Activated naive CD8-positive, alpha-beta T cell treated with anti-CD3 and anti-CD28 coated beads, Interleukin-2, amount 50 U/mL, for 16 hours (primary cell): ENCODE measurements at regions not wholly inside any gene's neighbourhood (a gene's known extent, or its start where the extent isn't known, plus 50 kb on each side); places are given as distances from the start of the nearest gene placed in this dataset.
"Not testable (repeated sequence)": the region's sequence is repeated elsewhere in the genome, so short reads cannot be mapped to it uniquely, and the experiment has no call there.

Source experiments
- DNase-seq: peaks from one replicate; pipeline ENCODE4 v3.0.0-alpha.2; 2020; ENCODE audit warnings: low read depth, low spot score

DNA sequence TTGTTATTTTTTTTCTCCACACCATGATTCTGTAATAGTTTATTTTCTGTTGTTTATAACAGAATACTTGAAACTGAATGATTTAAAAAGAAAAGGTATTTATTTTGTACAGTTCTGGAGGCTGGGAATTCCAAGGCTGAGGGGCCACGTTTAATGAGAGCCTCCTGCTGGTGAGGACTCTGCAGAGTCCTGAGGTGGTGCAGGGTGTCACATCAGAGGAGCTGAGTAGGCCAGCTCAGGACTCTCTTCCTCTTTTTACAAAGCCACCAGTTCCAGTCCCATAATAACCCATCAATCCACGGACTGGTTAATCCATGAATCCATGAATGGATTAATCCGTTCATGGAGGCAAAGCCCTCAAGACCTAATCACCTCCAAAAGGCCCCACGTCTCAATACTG lies 71.6 kb downstream of the TFAP2A start:
- DNase-seq: no peak

DNA sequence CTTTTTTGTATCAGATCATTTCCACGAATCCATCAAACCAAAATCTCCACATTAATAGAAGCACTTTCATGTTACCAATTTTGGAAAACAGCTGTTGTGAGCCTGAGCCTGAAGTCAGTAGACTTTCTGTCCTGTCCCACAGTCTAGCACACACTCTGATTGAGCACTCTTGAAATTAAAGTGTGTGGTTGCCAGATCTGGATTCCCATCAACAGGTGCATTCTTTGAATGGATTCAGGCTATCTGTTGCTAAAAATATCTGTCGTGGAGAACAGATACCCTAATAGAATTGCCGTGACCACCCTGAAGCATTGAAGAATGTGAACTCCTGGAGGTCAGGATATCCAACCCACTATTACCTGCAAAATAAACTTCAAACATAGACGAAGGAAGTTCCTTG lies 73.3 kb downstream of the TFAP2A start:
- DNase-seq: no peak

DNA sequence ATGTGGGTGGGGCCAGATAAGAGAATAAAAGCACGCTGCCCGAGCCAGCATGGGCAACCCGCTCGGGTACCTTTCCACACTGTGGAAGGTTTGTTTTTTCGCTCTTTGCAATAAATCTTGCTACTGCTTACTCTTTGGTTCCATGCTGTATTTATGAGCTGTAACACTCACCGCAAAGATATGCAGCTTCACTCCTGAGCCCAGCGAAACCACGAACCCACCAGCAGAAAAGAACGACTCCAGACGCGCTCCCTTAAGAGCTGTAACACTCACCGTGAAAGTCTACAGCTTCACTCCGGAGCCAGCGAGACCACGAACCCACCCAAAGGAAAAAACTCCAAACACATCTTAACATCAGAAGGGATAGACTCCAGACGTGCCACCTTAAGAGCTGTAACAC lies 76.7 kb downstream of the TFAP2A start:
- DNase-seq: no peak

DNA sequence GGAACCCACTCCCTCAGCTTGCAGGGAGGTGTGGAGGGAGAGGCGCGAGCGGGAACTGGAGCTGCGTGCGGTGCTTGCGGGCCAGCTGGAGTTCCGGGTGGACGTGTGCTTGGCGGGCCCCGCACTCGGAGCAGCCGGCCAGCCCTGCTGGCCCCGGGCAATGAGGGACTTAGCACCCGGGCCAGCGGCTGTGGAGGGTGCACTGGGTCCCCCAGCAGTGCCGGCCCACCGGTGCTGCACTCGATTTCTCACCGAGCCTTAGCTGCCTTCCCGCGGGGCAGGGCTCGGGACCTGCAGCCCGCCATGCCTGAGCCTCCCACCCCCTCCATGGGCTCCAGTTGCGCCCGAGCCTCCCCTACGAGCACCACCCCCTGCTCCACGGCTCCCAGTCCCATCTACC lies 77.5 kb downstream of the TFAP2A start:
- not testable (repeated sequence) for DNase-seq

DNA sequence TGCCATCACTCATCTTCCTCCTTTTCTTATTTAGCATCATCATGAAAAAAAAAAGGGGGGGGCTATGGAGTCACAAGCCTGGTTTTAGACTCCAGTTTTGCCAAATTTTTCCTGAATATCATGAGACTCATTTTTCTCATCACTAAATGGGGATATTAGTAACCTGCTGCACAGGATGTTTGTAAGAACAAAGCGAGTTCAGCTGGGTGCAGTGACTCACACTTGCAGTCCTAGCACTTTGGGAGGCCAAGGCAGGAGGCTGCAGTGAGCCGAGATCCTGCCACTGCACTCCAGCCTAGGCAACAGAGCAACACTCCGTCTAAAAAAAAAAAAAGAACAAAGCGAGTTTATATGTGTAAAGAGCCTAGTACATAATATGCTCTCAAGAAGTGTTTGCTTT lies 82.8 kb downstream of the TFAP2A start:
- DNase-seq: no peak

DNA sequence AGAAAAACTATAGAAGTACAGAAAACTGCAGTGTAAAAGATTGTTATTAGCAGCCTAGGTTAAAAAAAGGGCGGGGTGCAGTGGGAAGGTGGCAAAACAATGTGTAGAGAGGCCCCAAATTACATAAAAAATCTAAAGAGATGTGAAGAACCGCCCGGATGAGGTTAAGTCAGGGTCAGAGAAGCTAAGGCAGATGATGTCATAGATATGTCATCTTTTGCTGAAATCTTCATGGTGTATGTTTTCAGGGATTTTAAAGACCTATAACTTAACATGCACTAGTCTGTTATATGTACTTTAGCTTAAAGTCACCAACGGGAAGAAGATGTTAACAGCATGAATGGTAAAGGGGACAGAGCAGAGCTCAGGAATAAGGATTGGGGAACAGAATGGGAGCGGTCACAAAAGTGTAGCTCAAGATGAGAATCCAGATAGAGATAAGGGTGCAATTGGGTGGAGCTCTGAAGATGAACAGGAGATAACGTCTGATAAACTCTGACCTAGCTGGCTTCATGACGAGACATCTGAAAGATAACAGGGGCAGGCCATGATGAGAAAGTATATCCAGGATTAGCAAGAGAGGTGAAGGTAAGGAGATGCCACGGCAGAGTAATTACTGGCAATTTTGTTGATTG lies 83.4 kb downstream of the TFAP2A start:
- DNase-seq: no peak

DNA sequence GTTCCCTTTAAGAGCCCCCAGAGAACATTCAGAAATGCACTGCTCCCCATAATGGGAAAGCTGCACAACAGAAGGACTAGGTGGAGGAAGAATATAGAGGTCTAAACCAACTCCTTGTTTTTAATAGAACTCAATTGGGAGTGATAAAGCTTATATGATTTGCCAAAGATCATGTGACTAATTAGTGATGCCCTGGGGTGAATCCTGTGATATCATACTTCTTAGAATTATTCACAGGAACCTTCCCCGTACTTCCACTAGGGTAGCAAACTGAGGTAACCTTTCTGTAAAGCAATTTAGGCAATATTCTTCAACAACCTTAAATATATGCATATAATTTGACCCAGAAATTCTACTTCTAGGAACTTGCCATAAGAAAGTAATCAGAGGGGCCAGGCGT lies 84.4 kb downstream of the TFAP2A start:
- no peak for DNase-seq

DNA sequence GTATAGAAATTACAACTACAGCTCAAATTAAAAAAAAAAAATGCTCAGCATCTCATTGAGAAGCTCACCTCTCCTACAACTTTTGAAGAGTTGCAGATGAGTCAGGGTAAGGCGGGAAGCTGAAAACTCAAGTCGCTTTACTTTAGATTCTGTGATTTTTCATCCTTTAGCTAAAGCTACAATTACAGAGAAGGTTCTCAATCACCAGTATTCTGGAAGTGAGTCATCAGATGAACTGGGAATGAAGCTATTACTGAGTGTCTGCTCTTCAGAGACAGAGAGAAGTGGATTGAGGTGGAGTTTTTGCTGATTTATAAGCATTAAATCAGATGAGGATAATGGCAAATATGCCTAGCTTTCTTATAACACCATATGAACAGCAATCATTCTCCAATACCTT lies 91.9 kb downstream of the TFAP2A start:
- no peak for DNase-seq

DNA sequence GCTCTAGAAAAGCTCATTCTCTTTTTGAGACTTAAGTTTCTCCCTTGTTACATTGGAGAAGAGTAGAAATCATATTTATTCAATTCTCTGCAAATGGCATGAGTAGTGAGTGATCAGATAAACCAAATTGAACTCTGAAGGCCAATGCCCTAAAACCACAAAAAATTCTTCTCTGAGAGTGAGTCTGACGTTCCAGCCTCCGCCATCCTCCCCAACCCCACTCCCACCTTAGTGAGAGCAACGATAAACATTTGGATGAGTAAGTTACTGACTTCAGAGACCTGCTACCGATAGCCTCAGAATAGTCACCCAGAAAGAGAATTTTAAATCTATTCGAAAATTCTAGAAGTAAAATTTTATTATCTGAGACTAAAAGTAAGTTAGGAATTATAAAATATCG lies 94.6 kb downstream of the TFAP2A start:
- no peak for DNase-seq

DNA sequence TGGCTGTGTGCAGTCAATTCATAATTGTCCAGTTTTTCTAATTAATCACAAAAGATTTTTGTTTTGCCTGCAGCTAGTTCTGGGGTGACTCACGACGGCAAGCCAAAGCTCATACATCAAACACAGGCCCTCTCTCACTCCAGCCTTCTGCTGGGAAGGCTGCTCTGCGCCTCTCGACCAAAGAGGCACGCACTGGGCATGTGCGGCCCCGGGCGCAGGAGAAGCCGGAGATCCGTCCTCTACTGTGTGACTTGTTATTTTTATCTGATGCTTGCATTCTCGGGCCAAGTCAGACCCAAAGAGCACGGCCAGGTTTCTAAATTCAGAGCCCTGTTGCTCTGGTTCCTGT lies 98.5 kb downstream of the TFAP2A start:
- no peak for DNase-seq

DNA sequence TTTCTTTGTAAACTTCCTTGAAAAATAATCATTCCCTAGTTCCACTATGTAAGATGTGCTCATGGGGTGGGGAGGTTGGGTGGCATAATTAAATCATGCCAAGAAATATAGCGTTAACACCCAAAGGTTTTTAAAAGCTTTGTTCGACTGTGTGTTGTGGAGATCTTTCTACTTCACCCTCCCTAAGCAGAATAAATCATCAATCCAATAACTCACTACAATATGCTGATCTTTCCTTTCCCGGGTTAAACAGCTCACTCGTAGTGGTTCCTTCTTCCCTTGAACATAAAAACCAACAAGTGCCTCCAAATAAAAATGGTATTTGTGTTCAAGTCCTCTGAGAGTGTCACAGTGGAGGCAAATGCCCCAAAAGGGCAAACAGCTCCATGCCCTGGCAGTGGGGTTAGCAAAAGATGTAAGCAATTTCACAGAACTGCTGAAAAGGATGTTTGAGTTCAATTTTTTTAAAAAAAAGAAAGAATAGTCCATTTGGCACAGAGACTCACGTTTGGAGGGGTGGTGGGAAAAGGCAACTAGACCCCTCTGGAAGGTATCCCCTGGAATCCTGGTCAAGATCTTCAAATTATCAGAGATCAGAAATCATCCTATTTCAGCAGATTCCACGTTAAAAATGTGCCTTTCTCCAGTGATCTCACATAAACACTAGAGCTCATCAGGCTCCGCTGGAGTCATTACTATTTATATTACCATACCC lies 99.1 kb downstream of the TFAP2A start:
- no peak for DNase-seq

DNA sequence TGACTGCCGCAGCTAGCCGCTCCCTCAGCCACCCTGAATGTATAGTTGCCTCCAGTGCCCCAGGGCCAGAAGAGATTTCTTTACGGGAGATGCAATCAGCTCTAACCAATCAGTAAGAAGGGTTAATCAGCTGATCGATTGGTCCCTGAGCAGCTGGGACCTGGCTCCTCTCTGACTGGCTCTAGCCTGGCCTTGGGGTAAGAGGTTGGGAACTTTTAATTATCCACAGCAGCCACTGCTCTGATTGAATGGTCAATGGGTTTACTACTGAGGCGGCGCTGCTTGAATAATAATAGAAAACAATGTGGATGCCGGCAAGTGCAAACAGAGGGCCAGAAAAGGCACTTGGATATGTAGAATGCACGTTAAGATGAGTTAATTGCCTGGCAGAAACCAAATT lies 99.8 kb downstream of the TFAP2A start:
- DNase-seq: no peak

DNA sequence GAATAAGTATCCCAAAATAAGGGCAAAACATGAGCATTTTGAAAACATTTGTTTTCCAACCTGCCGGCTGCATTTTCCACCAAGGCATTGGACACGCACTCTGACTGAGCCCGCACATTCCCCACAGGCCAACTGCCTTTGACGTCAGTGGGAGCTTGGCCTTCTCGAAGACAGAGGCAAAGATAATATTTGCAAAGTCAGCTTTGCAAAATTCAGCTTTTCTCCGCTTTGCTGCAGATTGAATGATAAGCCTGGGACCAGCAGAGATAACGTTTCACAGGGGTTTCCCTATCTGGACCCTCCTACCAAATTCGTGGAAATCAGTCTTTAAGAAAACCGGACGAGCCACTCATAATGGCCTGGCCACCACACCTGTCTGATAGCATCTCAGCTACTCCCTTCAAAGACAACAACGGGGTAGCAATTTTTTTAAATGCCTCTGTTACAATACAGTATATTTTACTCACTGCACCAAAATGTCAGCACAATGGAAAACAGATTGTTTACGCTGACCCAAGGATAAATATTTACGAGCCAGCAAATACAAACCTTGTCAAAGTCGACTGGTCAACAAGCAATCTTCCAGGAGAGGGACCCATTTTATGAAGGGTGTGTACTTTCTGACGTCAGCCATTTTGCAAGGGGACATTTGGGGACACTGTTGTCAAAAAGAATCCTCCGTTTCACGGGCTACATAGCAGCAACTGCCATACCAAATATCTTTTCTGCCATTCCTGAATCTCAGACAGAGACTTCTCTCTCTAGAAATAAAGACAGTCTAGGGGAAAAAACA lies 100.5 kb downstream of the TFAP2A start:
- no peak for DNase-seq

DNA sequence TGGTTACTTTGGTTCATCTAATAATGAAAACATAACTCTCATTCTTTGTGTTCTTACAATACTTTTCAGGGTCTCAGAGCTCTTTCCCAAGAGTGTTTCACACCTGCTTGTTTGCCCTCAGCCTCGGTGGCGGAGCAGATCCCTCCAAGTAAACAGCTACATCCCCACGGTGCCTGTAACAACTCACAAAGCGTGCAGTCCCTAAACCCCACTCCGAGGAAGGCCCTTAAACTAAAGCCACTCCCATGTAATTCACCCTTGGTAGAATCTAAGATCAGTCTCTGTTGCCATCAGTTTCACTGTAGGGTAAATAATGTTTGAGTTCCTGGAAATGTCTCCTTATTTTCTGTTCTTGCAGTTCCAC lies 101.1 kb downstream of the TFAP2A start:
- DNase-seq: no peak

DNA sequence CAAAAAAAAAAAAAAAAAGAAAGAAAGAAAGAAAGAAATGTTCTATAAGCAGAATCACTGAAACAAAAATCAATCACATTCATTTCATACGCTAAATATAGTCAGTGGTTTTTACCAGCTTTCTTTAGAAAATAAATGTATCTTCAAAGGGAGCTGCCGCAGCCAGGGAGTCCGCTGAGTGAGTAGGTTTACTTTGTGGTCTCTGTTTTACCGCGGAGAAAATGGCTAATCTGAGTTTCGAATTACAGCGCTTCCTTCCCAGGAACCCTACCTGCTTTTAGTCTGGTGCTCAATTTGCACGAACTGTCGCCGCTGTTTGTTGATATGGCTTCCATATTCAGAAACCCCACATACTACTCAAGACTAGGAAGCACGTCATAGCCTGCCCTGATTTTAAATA lies 102.4 kb downstream of the TFAP2A start:
- DNase-seq: no peak

DNA sequence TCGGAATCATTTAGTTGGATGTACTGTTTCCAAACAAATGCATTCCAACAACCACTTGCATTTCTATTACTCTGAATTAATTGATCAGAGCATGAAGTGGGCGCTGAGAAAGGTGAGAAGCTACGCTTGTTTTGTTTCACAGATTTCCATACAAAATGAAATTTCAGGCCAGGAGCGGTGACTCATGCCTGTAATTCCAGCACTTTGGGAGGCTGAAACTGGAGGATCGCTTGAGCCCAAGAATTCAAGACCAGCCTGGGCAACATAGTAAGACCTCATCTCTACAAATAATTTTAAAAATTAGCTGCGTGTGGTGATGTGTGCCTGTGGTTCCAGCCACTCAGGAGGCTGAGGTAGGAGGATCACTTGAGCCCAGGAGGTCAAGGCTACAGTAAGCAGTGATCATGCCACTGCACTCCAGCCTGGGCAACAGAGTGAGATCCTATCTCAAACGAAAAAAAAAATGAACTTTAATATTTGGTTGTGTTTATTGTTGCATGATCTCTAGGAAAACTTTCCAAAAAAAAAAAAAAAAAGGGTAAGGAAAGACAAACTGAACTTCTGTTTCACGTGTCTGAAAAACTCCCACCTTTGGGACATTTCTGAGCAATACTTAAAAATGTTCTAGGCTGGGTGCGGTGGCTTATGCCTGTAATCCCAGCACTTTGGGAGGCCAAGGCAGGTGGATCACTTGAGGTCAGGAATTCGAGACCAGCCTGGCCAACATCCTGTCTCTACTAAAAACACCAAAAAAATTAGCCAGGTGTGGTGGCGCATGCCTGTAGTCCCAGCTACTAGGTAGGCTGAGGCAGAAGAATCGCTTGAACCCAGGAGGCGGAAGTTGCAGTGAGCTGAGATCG lies 103.1 kb downstream of the TFAP2A start:
- DNase-seq: not testable (repeated sequence)

DNA sequence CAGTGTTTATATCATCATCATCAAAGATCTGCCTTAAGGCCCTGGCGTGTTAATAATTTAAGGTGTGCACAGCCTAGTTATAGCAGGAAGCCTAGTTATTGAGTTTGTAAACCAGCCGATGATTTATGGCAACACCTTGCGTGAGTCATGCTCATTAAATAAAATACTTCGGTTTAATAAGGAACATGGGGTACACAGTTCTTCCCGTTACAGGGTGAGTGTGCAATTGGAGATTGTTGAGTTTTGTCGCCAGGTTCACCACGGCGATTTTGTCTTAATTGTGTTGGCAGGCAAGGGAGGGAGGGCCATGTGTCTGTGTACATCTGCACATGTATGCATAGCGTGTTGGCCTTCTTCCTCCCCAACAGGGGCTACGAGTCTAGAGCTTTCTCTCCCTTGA lies 104.0 kb downstream of the TFAP2A start:
- DNase-seq: no peak

DNA sequence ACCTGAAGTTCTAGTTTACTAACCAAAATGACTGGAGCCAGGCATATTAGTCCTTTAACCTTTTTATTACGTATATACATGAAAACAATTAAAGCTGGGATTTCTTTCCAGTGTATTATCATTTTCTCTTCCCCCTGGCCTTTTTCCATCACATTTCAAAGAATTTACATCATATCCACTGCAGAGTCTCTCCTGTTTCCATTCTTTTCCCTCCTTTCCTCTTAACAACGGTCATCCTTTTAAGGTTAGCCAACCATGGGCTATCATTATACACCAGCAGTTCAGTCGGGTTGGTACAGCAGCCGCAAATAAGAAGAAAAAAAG lies 104.6 kb downstream of the TFAP2A start:
- DNase-seq: no peak

DNA sequence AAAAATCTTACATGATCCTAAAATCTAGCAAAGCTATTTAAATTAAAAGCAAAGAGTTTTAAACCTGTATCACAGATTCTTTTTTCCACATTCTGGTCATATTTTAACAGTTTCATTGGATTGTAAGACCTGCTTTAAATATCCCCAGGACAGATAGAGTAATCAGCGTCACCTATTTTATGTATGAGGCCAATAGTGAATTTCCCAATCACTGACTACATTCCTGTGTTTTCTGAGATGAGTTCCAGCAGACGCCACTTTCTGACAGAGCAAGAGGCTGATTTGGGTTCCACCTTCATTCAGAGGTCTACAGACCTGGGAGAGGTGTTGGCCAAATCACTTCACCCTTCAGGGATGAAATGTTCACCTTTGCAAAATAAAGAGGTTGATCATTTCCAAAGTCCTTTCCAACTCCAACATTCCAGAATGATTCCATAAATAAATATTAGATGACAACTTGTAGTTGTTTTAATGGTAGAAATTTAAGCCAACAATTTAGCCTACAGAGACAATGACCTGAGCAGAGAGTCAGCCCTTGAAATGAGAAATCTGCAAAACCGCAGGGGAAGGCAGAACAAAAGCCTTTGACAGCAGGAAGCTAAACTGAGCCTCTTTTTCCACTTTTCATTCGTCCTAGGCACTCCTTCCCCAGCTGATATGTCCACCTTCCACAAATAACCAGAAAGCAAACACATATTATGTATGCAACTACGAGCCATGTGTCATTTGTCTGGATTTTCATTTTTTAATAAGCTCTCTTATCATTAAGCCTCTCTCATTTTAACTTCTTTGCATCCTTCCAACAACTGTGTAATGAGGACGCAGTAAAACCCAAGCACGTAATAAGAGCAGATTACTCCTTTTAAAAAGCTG lies 105.2 kb downstream of the TFAP2A start:
- DNase-seq: no peak

DNA sequence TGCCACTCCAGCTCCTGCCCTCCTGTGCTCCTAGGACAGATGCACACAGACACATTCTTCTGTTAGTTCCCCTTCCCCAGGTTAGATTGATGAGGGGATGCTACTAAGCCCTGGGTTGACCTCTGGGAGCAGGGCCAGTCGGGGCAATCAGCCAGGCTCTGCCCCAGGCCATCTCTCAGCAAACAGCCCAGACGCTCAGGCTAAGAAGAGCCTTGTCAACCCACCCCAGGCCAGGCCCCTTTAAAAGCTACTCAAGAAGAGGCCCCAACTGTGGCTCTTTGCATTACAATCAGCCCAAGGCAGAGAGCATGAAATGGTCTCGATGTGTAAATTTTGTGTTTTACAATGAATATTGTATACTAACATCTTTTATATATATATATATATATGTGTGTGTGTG lies 107.4 kb downstream of the TFAP2A start:
- DNase-seq: no peak

DNA sequence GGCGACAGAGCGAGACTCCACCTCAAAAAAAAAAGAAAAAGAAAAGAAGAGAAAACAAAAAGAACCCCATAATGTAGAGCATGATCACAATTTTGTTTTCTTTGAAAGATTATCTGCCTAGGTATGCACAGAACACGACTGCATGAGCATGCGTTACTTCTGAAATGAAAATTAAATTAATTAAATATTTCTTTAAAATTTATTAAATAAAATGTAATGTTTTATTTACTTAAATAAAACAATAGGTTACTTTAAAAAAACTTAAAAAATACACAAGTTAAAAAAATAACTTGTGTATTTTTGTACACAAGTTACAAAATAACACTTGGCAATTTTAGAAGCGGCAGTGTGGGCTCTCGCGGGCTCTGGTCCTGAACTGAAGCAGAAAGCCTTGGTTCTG lies 107.8 kb downstream of the TFAP2A start:
- no peak for DNase-seq
